Head of caudate nucleus (tissue), 42 donors: ENCODE measurements at regions not wholly inside any gene's neighbourhood (a gene's known extent, or its start where the extent isn't known, plus 50 kb on each side); places are given as distances from the start of the nearest gene placed in this dataset.
"Not testable (repeated sequence)": the region's sequence is repeated elsewhere in the genome, so short reads cannot be mapped to it uniquely, and the experiment has no call there.

Source experiments
- DNase-seq, 42 donors: peaks; one replicate each; pipeline versions ENCODE4 v3.0.0 to v3.0.0-alpha.2; 2020 to 2021; ENCODE audit warnings: mixed read lengths in 7 of 42
- intact Hi-C: fragments of 100-400 bp; cut with DNase I; formaldehyde crosslinking; loops from one replicate; pipeline ENCODE4 v1.15.0; 2022

DNA sequence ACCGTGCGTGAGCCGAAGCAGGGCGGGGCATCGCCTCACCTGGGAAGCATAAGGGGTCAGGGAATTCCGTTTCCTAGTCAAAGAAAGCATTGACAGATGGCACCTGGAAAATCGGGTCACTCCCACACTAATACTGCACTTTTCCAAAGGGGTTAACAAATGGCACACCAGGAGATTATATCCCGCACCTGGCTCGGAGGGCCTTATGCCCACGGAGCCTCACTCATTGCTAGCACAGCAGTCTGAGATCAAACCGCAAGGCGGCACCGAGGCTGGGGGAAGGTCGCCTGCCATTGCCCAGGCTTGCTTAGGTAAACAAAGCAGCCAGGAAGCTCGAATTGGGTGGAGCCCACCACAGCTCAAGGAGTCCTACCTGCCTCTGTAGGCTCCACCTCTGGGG lies 1698.1 kb downstream of the TP53TG3F start:
- DNase-seq = peak in 1 of 42 donors; percentile 10

DNA sequence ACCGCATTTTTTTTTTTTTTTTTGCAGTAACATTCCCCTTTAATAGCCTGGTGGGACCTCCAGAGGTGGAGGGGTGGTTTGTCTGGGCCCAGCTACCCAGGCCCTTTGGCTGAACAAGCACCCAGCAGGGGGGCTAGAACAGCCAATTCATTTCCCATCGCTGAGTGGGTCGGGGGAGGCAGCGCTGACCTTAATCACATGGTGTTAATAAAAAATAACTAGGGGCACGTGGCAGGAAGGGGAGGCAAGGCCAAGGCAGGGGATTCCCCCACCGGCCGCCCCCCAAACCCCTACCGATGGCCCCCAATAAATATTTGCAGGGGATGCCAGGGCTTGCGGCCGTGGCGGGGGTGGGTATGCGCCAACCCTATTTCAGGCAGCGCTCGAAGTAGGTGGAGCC lies 1709.9 kb downstream of the TP53TG3F start:
- DNase-seq, intact Hi-C loops: not testable (repeated sequence)

More for the DNA sequence above, 1698.1 kb downstream of the TP53TG3F start:
- intact Hi-C loops = not testable (repeated sequence)

DNA sequence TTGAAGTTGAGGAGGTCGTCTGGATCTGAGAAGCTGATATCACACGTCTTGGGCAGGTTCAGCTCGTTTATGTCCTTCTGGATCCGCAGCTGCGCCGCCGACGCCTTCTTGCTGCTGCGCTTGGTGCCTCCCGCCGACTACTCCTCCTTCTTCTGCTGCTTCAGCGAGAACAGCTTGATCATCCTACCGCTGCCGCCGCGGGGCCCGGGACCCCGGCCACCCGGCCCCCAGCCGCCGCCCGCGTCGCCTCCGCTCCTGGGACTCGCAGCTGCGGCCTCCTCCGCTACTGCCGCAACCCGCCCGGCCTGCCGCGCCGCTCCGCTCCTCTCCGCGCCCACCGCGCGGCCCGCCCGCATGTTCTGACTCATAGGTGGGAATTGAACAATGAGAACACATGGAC lies 1710.6 kb downstream of the TP53TG3F start:
- DNase-seq, intact Hi-C loops: not testable (repeated sequence)

- intact Hi-C loops = no loop called here
- no peak for DNase-seq
Measured at GRCh38 chr16:35170610-35171009, 1711.2 kb downstream of the TP53TG3F start.

GRCh38 chr16:35171106-35171505 lies 1711.7 kb downstream of the TP53TG3F start:
- peak in 1 of 42 donors; percentile 8 for DNase-seq
- intact Hi-C loops = no loop called here

DNA sequence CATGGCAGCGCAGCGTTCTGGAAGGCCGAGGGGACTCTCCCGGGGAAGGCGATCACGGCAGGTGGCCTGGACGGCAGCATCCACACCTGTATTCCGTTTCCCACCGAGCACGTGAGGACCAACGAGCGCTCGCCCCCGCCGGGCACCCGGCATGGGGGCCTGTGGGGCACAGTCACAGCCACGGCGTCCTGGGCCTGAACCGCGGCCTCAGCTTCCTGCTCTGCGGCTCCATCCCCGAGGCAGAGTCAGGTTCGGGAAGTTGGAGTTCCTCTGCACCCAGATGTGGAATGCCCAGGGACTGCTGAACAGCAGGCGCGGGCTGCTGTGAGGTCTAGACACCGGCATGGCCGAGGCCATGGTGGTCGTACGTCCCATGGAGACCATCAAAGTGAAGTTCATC lies 1713.9 kb downstream of the TP53TG3F start:
- intact Hi-C loops = no loop called here
- peak in 1 of 42 donors; percentile 31 for DNase-seq

- no peak for DNase-seq
- intact Hi-C loops = no loop called here
Measured at GRCh38 chr16:35174016-35174415, 1714.6 kb downstream of the TP53TG3F start.

DNA sequence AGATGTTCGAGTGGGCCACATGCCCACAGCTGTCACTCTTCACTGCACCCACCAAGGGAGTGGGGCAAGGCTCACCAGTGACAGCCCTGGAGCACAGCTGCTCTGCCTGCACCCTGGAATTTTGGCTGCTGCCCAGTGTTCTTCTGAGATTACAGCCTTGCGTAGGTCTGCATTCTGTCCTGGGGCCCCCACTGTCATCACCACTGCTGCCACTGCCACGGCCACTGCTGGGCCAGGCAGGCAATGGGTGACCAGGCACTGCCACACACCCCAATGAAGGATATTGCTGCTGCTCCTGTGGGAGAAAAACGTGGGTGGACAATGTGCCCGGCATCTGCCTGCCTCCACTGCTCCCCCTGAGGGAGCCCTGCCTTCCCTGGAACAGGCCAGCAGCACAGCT lies 1717.0 kb downstream of the TP53TG3F start:
- intact Hi-C loops = no loop called here
- peak in 2 of 42 donors; percentile 29 to 31 for DNase-seq

DNA sequence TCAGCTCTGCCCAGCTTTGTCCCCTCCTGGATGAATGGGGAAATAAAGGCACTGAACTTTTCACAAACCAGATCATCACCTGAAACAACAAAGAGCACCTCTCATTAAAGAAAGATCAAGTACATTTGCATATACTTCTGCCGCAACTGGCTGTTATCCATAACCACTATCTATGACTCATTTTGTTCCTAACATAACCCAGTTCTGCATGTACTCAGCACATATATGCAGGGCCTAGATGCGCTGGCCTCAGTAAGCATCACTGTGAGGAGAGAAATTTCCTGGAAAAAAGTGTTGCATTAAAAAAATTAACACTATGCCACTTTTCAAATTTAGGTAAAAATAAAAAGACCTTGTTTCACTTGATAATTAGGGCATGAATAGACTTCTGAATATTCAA lies 1718.4 kb downstream of the TP53TG3F start:
- no peak for DNase-seq
- intact Hi-C loops = no loop called here

DNA sequence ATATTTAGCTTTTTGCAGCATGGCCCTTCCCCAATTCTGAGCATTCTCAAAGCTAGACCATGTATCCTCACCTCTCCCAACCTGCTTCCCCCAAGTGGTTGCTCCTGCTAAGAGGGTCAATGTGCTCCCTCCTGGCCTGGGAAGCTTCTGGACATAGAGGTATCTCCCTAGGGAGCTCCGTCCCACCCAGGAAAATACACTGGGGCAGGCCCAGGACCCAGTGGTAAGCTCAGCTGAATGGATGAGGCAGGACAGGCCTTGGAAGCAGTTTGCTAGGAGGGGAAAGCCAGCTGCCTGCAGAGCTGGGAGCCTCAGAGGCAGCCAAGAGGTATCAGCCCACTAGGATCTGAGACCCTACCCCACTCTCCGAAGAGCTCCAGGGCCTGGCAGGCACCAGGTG lies 1721.6 kb downstream of the TP53TG3F start:
- intact Hi-C loops = no loop called here
- no peak for DNase-seq

DNA sequence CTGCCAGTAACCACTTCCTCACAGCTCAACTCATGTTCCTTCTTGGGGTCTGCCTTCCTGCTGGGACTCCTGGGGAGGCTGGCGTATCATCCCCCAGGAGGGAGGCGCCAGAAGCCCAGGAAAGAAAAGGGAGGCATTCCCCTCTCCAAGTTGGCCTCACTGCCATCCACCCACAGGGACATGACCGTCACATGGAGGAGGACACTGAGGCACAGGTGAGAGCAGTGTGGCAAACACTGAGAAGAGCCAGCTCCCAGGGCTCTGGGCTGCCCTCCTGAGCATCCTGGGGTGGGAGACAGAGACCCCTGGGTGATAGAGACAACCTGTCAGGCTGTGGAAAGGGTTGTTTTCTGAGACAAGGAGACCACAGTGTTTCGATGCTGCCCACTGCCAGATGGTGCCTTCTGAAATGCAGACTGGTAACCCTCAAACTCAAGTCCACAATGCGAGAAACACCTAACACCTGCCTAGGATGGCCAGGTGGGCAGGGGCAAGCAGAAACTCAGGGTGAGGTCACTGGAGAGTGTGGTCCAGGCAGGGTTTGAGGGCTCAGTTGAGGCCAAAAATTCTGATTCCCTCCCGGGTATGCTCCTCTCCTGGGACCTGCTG lies 1722.1 kb downstream of the TP53TG3F start:
- intact Hi-C loops = no loop called here
- no peak for DNase-seq

GRCh38 chr16:35182043-35182677 lies 1722.7 kb downstream of the TP53TG3F start:
- intact Hi-C loops = no loop called here
- no peak for DNase-seq

DNA sequence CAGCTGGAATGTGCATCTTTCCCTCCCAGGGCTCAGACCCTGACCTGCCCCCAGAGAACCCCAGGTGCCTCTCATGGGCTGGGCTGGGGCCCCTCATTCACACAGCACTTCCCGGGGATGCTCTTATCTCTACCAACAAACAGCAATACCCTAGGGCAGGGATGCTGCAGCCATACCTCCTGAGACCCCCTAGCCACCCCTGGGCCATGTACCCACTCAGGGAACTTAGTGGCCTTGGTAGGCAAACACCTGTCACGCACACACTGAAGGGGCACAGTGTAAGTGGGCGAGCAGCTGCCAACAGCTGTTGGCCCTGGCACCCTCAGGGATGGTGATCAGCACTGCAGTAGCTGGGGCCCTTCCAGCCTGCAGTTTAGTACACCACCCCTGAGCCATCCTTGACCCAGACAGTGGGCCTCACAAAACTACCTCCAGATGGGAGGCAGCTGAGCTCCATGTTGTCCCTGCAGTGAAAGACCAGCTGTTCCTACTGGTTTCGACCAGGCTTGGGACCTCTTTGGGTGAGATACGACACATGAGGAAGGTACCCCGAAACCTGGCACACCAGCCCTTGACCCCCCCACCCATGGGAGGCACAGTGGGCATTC lies 1723.6 kb downstream of the TP53TG3F start:
- DNase-seq = peak in 1 of 42 donors; percentile 26
- intact Hi-C loops = no loop called here

GRCh38 chr16:35184356-35184870 lies 1725.0 kb downstream of the TP53TG3F start:
- intact Hi-C loops = no loop called here
- DNase-seq = peak in 2 of 42 donors; percentile 5 to 7

DNA sequence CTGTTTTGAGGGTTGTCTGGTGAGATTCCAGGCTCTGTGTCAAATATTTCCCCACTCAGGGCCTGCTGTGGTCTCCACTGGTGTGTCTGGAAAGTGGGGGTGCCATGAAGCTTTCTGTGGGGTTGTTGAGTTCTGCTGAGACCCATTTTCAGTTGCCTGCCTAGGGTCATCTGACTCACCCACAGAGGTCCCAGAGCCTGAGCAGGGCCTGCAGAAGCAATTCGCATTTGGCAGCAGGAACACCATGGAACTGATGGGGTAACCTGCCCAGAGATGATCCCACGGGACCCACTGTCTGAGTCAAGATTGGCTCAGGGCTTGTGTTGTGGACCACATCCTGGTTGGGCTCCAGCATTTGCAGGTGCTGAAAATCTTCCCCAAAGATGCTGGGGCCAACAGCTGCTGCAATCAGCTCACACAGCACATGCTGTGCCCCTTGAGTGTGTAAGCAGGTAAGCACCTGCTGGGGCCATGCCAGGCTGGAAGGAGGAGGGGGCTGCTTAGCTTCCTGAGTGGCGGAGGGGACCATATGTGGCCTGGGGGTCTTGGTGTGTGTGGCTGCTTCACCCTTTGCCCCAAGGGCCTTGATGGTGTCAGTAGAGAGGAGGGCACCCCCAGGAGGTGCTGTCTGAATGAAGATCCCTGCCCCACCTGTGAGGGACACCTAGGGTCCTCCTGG lies 1726.1 kb downstream of the TP53TG3F start:
- peak in 1 of 42 donors; percentile 9 for DNase-seq
- intact Hi-C loops = no loop called here

- peak in 2 of 42 donors; percentile 5 to 21 for DNase-seq
- intact Hi-C loops = no loop called here
Measured at GRCh38 chr16:35186045-35186759, 1726.8 kb downstream of the TP53TG3F start.

DNA sequence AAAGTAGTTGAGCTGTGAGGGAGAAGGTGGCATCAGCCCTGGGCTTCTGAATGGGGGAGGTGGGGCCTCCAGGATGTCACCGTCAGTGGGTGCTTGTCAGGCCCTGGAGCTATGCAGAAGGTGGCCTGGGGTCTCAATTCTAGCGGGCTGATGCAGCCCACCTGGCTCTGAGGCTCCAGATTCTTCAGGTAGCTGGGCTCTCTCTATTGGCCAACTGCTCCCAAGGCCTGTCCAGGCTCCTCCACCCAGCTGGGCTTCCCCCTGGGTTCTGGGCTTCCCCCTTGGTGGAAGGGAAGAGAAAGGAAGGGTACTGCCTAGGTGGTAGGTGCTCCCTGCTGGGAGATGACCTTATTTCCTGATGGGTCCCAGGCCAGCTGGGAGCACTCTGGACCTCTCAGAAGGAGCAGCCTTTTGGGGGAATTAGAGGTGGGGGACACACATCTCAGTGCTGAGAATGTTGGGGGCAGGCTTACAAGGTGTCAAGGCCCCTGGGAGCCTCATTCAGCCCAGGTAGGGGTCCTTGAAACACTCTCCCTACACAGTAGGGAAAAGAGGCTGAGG lies 1728.3 kb downstream of the TP53TG3F start:
- intact Hi-C loops = no loop called here
- DNase-seq = peak in 1 of 42 donors; percentile 14

- intact Hi-C loops = no loop called here
- peak in 6 of 42 donors; percentile 8 to 45 (median 26) for DNase-seq
Measured at GRCh38 chr16:35188288-35189155, 1729.1 kb downstream of the TP53TG3F start.
